NCI-H1105 treated with DMSO at 0.1 percent for 48 hours (cell line): ENCODE measurements at regions not wholly inside any gene's neighbourhood (a gene's known extent, or its start where the extent isn't known, plus 50 kb on each side); places are given as distances from the start of the nearest gene placed in this dataset.

Source experiments
- DNase-seq: peaks from one replicate; lab custom pipeline; 2025; lab: John Stamatoyannopoulos, UW

DNA sequence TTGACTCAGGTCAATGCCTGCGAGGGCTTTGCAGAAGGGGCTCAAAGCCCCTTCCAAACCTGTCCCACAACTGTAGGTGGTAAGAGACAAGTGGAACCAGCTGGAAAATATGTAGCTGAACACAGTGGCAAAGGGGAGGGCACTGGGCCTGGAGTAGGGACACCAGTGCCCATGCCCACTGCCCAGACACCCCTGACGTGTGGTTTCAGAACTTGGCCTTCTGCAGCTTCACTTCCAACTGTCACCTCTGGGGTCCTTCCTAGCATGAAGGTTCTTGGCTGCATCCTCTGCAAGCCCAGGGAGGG is 233.1 kb upstream of the IRX1 start:
- no peak for DNase-seq

DNA sequence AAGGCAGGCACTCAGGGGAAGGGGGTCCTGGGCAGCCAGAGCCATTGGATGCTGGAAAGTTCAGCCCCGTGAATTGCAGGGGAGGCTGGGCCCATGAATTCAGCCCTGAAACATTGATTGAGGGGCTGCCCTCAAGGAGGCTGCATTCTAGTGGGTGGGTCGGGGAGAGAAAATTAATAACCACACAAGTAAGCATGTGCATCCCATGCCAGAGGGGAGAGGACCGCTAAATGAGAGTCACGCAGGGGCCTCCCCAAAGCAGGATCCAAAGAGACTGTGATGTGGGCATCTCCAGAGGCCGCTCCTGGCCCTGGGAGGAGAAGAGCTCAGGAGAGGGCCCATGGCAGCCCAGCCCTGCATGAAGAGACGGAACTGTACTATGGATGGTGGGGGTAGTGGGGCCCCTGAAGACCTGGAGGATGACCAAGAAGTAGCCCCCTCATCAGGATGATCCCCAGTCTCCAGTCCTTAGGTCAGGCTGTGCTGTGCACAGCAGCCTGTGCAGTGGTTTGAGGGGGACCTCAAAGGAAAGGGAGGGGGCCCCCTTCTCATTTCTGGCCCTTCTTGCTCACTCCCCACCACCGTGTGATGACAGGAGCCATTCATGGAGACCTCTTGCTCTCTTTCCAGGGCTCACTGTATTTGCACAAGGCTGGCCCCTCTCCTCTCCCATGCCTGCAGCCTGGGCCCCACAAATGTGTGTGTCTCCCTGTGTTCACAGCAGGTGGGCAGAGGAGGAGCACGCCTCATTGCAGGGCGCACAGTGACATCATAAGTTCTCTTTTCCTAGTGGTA is 233.6 kb upstream of the IRX1 start:
- no peak for DNase-seq

DNA sequence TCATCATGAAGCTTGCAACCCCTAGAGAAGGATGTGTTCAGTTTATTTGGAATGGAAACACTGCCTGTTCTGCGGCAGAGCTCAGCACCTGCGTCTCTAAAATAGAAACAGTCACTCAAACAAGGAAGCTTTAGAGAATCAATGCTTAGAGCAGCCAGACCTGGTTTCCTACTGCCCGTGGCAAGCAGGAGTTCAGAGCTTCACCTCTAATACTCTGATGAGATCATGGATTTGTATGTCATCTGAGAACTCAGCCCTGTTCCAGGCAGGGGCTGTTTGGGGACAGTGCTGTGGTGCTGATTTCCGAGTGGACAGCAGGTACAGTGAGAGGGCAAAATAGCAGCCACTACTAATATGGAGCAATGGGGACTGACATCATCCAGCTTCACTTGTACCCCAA is 236.0 kb upstream of the IRX1 start:
- no peak for DNase-seq

DNA sequence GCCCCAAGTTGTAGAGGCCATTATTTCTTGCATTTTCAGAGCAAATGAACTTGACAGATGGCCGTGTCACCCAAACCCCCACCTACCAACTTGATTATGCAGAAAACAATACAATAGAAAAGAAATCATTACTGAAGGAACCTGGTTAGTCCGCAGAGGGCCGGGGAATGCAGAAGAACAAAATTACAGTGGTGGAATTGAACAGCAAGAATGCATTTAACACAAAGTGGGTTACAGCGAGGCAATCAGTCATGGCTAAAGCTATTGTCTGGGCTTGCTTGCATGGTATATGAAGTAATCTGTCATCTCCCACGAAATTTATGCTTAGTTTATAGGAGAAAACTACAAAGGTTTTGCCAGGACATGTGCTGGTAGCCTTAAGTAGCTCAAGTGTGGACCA is 238.3 kb upstream of the IRX1 start:
- no peak for DNase-seq

DNA sequence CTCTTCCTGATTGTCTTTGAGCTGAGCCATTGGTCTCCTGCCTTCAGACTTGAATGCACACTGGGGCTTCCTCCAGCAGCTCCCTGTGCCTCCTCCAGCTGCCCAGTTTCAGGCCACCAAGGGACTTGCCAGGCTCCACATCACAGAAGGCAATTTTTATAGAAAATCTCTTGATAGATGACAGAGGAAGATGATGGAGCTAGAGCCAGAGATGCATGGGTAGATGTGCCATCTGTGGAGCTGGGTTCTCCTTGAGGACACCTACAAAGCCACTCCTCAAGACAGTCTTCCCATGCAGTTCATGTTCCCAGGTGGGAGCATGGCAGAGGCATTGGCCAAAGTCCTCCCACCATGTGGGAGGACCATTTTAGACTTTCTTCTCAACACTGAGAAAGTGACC is 239.6 kb upstream of the IRX1 start:
- DNase-seq, result no peak

DNA sequence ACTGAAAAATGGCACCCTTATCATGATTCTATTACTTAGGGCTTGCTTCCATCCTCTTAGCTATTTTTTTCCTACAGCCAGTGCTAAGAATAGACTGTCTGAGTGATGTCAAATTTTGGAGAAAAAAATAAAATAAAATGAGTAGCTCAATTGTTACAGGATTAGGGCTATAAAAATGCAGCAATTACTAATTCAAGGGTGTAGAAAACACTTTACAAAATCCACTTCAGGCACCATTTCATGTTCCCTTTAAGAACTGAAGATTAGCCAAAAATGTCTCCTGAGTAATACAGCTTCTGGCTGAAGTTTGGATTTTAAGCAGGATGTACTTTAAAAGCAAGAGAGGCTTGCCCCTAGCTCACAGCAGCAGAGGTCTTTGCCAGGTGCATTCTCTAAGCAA is 240.5 kb upstream of the IRX1 start:
- DNase-seq, result no peak

DNA sequence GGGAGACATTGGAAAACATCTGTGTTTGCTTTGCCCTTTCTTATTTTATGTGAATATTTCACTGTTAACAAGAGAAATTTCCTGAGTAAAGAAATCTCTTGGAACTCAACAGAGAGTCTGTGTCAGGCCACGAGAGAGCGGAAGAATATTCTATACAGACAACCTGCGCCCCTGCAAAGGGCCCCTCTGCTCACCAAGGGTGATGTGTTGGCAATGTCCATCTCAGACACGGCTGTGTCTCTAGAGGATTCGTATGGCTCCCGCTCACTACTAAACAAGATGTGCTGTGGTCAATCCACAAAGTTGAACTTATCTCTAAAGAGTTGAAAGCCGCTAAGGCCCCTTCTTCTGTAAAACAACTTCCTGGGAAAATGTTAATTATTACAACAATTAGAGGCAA is 241.0 kb upstream of the IRX1 start:
- DNase-seq, result no peak

DNA sequence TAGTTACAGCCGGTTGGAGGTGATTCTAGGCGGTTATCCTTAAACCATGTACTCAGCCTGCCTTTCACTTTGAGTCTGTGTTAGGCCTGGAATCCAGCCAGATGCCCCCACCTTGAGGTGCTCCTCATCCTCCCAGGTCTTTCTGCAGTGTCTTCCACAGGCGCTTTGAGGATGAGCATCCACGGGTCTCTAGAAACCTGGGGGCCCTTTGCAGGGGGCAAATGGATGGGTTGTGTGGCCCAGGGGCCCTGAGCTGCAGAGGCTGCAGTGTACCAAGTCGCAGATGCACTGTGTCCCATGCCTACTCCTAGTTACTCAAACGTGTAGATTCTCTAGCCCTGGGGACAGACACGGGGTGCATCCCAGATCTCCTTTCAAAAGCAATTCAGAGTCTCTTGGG is 242.1 kb upstream of the IRX1 start:
- DNase-seq, result no peak

DNA sequence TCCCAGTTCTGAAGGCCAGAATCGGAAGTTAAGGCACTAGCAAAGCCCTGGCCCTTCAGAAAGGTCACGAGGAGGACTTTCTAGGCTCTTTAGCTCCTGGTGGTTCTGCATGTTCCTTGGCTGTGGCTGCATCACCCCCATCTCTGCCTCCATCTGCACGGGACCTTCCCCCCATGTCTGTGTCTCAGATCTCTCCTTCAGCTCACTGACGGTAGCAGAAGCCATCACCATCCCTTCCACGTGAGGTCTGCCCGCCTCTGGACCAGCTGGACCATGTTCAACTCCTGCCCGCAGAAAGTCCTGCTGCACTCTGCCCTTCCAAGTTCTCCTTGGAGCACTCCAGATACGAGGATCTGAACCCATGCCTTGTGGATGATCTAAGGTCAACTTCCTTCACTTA is 242.9 kb upstream of the IRX1 start:
- DNase-seq, result no peak

DNA sequence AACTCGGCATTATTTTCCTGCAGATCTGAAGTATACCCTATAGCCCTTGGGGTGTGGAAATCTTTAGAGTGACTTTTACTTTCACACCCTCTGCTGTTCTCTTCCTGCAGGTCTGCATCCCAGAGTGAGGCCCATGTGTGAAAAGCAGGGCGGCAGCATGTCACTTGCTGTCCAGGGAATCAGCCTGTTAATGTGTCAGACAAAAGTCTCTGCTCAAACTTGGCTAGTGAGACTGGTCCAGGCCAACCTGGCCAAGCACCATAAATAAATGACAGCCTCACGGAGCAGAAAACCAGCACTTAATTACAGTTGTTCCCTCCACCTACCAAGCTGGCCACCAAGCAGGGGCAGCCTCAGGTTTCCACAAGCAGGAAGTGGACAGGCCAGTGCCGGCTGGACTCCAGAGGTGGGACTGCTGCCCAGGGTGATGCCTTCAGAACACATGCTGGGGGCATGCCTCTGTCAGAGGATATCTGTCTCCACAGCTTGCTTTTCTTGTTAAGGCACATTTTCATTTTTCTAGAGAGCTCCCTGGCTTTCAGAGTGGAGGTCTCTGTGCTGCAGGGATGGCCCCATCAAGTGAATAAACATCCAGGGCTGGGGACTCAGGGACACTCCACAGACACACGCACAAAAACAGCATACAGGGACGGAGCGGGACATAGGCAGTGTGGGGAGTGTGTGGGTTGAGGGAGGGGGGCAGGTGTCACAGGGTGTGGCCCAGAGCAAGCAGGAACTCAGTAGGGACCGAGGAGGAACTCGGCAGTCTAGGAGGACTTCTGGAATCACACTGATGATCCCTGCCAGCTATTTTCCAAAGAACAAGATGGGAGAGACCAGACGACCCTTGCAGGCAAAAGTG is 243.8 kb upstream of the IRX1 start:
- DNase-seq, result no peak

DNA sequence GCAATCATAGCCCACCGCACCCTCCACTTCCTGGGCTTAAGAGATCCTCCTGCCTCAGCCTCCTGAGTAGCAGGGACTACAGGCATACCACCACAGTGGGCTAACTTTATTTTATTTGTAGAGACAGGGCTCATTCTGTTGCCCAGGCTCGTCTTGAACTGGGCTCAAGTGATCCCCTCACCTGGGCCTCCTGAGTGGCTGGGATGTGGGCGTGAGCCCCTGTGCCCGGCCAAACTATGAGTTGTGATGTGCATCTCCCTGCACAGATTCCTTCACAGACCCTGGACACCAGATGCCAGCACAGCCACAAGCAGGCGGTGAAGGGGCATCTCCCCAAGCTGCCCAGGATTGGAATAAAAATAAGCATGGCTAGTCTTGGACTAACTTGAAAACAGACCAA is 244.9 kb upstream of the IRX1 start:
- no peak for DNase-seq

DNA sequence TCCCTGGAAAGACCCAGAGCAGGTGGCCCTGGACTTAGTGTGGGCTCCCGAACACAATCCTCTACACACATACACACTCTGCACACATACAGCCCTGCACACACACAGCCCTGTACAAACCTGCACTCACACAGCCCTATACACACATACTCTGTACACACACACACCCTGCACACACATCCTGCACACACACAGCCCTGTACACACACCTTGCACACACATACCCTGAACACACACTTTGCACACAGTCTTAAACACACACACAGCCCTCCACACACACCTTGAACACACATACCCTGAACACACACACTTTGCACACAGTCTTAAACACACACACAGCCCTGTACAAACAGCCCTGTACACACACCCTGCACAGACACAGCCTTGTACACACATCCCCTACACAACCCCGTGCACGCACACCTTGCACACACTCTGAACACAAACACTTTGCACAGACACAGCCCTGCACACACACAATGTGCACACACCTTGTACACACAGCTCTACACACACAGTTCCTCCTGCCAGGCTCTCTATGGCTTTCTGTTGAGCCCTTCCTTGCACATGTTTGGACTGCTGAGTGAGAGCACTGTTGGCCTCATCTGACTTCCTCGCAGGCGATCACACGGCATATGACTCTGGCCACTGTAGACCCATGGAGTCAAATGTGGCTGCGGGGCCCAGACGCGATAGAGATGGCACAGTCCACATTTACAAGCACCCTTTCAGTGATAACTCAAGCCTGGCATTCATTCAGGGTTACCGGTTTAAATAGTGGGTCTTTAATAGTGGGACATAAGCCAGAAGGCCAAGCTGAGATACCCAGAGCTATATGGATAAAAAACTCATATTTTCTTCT is 245.7 kb upstream of the IRX1 start:
- DNase-seq, result no peak

DNA sequence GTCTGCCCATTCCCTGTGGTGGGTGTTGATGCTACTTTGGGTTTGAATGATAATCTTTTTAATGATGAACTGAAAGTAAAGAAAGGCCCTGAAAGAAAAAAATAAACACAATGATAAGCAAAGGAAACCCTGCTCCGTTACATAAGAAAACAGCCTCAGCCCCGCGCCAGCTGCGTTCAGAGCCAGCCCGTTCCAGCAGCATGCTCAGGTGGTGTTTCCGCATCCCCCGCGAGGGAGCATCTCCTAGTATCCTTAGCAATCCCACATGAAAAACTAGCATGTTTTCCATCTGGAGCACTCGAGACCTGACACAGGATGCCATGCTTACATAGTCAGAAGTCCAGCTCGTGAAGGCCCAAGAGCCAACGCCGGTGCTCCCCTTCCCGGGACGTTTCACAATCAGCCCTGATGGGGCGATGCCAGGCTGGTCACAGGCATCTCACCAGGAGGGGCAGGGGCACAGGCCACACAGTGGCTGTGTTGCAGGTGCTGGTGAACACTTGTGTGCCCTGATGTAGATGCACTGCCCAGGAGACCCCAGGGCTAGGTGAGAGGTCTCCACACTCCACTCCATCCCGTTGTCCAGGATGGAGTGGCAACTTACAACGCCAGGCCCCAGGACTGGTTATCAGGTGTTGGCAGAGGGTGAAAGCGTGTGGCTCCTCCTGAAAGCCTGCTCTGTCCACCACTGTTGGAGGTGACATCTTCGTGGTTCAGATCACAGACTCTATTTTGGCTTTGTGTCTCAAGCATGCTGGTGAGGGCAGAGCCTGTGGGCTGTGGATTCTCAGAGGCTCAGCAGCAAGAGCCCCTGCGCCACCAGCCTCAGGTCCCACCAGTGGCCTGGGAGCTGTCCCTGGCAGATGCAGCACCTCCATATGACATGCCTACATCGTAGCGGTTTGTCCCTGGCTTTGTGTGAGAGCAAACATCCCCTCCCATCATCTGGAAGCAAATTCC is 246.8 kb upstream of the IRX1 start:
- DNase-seq, result no peak

DNA sequence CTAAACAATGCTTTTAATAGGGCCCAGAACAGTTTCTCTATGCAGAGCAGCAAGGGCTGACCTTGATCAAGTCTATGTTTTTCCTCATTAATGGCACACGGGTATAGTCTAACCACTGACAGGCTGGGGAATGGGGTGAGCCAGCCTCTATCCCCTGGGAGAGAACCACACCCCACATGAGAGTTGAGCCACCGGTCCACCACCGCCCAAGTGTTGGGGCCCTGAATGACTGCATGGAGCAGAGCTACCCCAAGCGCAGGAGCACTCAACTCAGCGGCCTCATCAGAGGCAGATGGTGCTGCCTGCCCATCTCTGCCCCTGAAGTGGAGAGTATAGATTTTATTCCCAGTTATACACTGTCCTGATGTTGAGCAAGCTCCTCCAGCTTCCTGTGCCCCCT is 247.9 kb upstream of the IRX1 start:
- no peak for DNase-seq

DNA sequence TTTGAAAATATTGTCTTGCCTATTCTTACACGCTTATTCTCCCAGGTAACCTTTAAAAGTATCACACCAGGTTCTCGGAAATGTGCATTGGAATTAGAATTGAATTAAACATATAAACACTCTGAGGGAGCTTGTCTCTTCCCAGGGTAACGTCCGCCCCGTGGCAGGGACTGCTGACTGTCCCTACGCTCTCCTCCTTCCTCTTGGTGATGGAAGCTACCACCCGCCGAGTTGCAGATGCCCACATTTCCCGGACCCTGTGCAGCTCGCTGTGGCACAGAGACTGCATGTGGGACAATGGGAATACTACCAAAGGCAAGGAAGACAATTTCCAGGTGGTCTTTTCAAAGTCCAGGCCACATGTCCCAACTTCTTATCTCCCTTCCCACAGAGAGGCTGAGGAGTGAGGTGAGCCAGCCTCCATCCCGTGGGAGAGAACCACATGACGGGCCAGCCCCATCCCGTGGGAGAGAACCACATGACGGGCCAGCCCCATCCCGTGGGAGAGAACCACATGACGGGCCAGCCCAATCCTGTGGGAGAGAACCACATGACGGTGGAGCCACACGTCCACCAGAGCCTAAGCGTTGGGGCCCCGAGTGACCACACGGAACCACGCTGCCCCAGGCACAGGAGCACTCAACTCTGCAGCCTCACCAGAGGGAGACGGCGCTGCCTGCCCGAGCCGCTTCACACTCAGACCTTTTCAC is 249.4 kb upstream of the IRX1 start:
- no peak for DNase-seq

DNA sequence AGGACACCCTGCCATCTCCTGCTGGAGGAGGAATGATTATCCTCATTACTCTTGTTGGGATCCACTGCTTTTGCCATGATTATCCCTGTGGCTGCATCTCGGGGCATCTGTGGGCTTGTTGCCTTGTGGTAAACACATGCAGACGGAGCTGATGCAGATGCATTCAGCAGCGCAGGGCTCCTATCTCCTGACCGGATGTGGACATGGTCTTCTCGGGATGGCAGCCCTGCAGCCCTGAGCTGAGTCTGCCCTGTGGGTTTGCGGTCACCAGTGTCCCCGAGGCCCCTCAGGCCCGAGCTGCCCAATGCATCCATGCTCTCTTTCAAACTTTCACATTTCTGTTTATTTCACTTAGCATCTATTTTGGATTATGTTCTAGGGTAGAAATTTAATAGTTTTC is 250.4 kb upstream of the IRX1 start:
- no peak for DNase-seq

DNA sequence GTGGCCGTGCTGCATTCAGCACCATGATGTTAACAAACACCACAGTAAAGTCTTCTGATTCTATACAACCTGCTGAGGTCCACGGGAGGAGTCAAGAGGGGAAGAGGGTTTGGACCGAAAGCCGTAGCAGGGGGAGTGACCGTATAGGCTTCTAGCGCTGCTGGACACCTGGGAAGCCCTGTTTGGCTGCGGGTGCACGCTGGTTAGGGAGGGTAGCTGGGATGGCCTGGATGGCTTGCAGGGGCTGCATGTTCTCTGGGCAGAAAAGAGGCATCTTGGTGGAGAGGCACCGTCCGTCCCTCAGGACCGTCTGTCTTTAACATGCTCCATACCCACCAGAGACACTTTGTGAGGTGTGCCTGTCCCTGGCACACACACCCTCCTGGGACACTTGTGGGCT is 251.0 kb upstream of the IRX1 start:
- no peak for DNase-seq

DNA sequence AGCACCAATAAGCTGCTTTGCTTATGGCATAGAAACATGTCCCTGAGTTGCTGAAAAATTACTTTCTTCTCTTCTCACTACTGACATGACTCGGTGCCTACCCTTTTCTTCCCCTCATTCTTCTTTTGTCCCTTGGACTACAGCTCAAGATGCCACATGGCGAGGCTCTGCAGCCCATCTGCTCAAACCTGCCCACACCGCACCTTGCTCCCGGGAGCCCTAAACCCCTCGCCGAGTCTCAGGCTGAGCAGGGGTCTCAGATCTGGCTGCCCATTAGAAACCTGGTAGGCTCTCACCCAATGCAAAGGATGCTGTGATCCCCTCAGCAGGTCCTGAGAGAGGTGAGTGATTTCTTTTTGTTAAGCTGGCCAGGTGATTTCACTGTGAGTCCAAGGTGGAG is 251.7 kb upstream of the IRX1 start:
- no peak for DNase-seq

DNA sequence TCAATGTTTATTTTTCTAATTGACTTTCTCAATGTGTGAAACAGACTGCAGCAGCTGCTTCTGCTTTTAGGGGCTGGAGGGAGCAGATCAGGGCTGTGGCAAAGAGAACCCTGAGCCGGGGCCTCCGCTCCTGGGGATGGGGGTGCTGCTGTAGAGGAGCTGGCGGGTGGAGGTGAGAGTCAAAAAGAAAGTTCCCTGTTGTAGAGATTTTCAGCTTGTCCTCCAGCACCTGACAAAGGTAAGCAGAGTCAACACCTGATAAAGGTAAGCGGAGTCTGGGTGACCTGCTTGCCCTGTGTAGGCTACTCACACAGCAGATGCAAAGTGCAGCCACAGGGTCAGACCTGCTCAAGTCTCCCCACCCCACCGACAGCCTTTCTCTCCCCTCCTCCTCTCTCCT is 252.4 kb upstream of the IRX1 start:
- DNase-seq, result no peak

DNA sequence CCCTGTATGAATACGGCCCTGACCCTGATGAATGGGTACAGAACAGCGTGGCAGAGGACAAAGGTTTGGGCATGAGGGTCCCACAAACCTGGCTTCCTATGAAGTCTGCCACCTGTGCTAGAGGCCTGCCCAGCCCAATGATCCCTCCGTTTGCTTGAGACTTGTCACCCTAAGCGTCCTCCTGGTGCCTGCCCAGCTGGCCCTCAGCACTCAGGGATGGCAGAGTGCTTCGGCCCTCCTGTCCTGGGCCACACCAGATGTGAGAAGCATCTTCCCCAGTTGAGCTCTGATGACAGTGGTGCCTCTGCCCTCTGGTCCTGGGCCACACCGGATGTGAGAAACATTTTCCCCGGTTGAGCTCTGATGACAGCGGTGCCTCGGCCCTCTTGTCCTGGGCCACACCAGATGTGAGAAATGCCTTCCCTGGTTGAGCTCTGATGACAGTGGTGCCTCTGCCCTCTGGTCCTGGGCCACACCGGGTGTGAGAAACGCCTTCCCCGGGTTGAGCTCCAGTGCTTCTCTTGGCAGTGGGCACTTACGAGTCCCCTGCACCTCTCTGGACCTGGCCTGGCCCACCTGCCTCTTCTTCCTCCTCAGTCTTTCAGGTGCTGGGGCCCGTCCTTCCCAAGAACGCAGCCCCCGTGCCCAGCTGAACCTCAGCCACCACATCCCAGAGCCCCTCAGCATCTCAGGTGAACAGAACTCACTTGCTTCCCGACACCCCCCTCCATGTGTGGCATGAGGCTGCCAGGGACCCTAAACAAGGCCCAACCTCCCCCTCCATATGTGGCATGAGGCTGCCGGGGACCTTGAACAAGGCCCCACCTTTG is 253.1 kb upstream of the IRX1 start:
- no peak for DNase-seq
